ENCODE measurements at regions not wholly inside any gene's neighbourhood (a gene's known extent, or its start where the extent isn't known, plus 50 kb on each side); places are given as distances from the start of the nearest gene placed in this dataset.

GRCh38 chr5:103621548-103621930 is 59.0 kb upstream of the NUDT12 start:
- ChIA-PET POLR2A (ENCODE audit: unreplicated experiment) (no interaction called here), CTCF (no interaction called here)
- H3K18ac ChIP-seq (ENCODE audit: low read depth, low read length): no peak overlapping the region
- H4K5ac ChIP-seq (ENCODE audit: low read depth, low read length): no peak overlapping the region
- no peaks in the 10 kb centered on the region for H3K4me1 ChIP-seq (ENCODE audit: control insufficient read depth, insufficient read depth, low read length)
- H2BK120ac ChIP-seq (ENCODE audit: low read depth, low read length): no peak overlapping the region
- H3K4ac ChIP-seq (ENCODE audit: low read depth, low read length): no peak overlapping the region
- no peak overlapping the region for H3K56ac ChIP-seq (ENCODE audit: extremely low read depth, insufficient read depth, low read length)
- no peak overlapping the region for H2AK9ac ChIP-seq (replicated peaks; ENCODE audit: low read depth, low read length, poor library complexity)
- no peaks in the 10 kb centered on the region for H3K9me3 ChIP-seq (ENCODE audit: control insufficient read depth, insufficient read depth, low read length)
- no peak for DNase-seq
- no peak overlapping the region for H2AFZ ChIP-seq (replicated peaks; ENCODE audit: low read length, poor library complexity)
- no peak for ATAC-seq (ENCODE audit: low read depth)
- no peak overlapping the region for H3K4me2 ChIP-seq (ENCODE audit: low read depth, low read length)
- H3K14ac ChIP-seq (replicated peaks; ENCODE audit: low read depth, low read length): no peak overlapping the region
- intact Hi-C loops (cut with micrococcal nuclease) (no loop called here), in situ Hi-C loops (cut with MboI; ENCODE audit: low sequenced_read_pairs) (no loop called here), dilution Hi-C loops (cut with HindIII; ENCODE audit: low sequenced_read_pairs, unreplicated experiment) (no loop called here)
- no peaks in the 10 kb centered on the region for H3K9me1 ChIP-seq (ENCODE audit: insufficient read depth, low read length)
- H3K9ac ChIP-seq (ENCODE audit: low read depth, low read length): no peak overlapping the region
- TF ChIP-seq BHLHE40 (IDR thresholded peaks at IDR 0.05; ENCODE audit: low read depth, low read length) (no peak), CTCF (conservative IDR thresholded peaks at IDR 0.05; ENCODE audit: low read depth, low read length) (no peak), MAZ (IDR thresholded peaks at IDR 0.05; ENCODE audit: borderline replicate concordance, low read depth, low read length) (no peak), POLR2A (IDR thresholded peaks at IDR 0.05; ENCODE audit: low read depth, low read length) (no peak), RAD21 (IDR thresholded peaks at IDR 0.05; ENCODE audit: low read length) (no peak), ELK1 (IDR thresholded peaks at IDR 0.05; ENCODE audit: borderline replicate concordance, low read depth, low read length) (no peak), FOS (IDR thresholded peaks at IDR 0.05; ENCODE audit: low read depth, low read length) (no peak), RFX5 (IDR thresholded peaks at IDR 0.05; ENCODE audit: low read depth, low read length) (no peak), USF2 (IDR thresholded peaks at IDR 0.05; ENCODE audit: low read depth, low read length) (no peak), MAFK (IDR thresholded peaks at IDR 0.05; ENCODE audit: low read depth, low read length) (no peak), CEBPB (IDR thresholded peaks at IDR 0.05; ENCODE audit: low read depth, low read length) (no peak), RCOR1 (IDR thresholded peaks at IDR 0.05; ENCODE audit: insufficient replicate concordance, low read length) (no peak), SMC3 (IDR thresholded peaks at IDR 0.05; ENCODE audit: low read depth, low read length) (no peak), CHD1 (IDR thresholded peaks at IDR 0.05; ENCODE audit: low read depth, low read length) (no peak), MXI1 (IDR thresholded peaks at IDR 0.05; ENCODE audit: borderline replicate concordance, low read depth, low read length) (no peak), NFE2L2 (IDR thresholded peaks at IDR 0.05; ENCODE audit: low read depth, low read length) (no peak)
- no peak overlapping the region for H2BK15ac ChIP-seq (ENCODE audit: low read depth, low read length)
- H3K27me3 ChIP-seq (ENCODE audit: control insufficient read depth, insufficient read depth, low read length): no peaks in the 10 kb centered on the region
- no peak overlapping the region for H2AK5ac ChIP-seq (ENCODE audit: low read depth, low read length)
- H4K91ac ChIP-seq (ENCODE audit: insufficient read depth, low read depth, low read length): no peak overlapping the region
- no peaks in the 10 kb centered on the region for H4K20me1 ChIP-seq (ENCODE audit: insufficient read depth, low read length)
- H3K23ac ChIP-seq (ENCODE audit: low read depth, low read length): no peak overlapping the region
- H3K4me3 ChIP-seq (ENCODE audit: insufficient read depth, low read depth, low read length): no peak overlapping the region
- no peak overlapping the region for H4K8ac ChIP-seq (ENCODE audit: low read depth in 2 of 2, low read length in 2 of 2)
- no TSS peak for BruUV-seq (replicated peaks)
- no peak overlapping the region for H3K27ac ChIP-seq (ENCODE audit: insufficient read depth, low read length)
- no peaks in the 10 kb centered on the region for H3K36me3 ChIP-seq (ENCODE audit: control insufficient read depth, insufficient read depth, low read length)
- no peaks in the 10 kb centered on the region for H3K79me1 ChIP-seq (ENCODE audit: low read depth in 1 of 2, low read length in 2 of 2)
- H2BK5ac ChIP-seq (ENCODE audit: low read depth, low read length, poor library complexity, severe bottlenecking): no peak overlapping the region
- WGBS, 2 experiments (ENCODE audit: extremely low coverage in 2 of 2, insufficient read length in 1 of 2): no CpG with 5 or more reads among the region's 1 CpG
- no peak overlapping the region for H2BK20ac ChIP-seq (ENCODE audit: low read depth, low read length)

Measured in IMR-90 (cell line).